IMR-90 (cell line): ENCODE measurements at regions not wholly inside any gene's neighbourhood (a gene's known extent, or its start where the extent isn't known, plus 50 kb on each side); places are given as distances from the start of the nearest gene placed in this dataset.

Source experiments
- ATAC-seq: fragments of 200-7000 bp; cut with Tn5 transposase; 2 replicates; pipeline ENCODE4 v1.9.1; 2020; ENCODE audit warnings: low read depth, mild to moderate bottlenecking, moderate library complexity
- BruUV-seq: library from RNA; stranded (reverse); fragments of 400-500 nt; replicated peaks from 2 replicates; lab custom pipeline; 2021; lab: Mats Ljungman, UMichigan
- CTCF ChIA-PET: fragments of 300-600 bp; formaldehyde crosslinking; extraction: SDS; loops from one replicate; lab custom pipeline; 2021; ENCODE audit warnings: antibody characterized with exemption; lab: Yijun Ruan, JAX
- POLR2A ChIA-PET: fragments of 300-600 bp; sonication (Branson Sonifier 250); formaldehyde crosslinking; loops from one replicate; lab custom pipeline; 2022; ENCODE audit warnings: antibody characterized with exemption; ENCODE audit not compliant: unreplicated experiment; lab: Charles Lee
- DNase-seq: peaks from one replicate; pipeline ENCODE4 v3.0.0; 2013
- H2AFZ ChIP-seq: replicated peaks from 2 replicates; pipeline ENCODE3; 2013; ENCODE audit warnings: low read length, mild to moderate bottlenecking; ENCODE audit not compliant: poor library complexity
- H2AK5ac ChIP-seq: 2 replicates; pipeline ENCODE4 v1.6.1; 2013; ENCODE audit warnings: low read depth, low read length, inconsistent platforms
- H2AK9ac ChIP-seq: replicated peaks from 2 replicates; pipeline ENCODE3; 2013; ENCODE audit warnings: mild to moderate bottlenecking, low read depth, low read length, moderate library complexity; ENCODE audit not compliant: poor library complexity
- H2BK120ac ChIP-seq: 2 replicates; pipeline ENCODE4 v1.6.1; 2013; ENCODE audit warnings: low read depth, low read length, inconsistent platforms
- H2BK15ac ChIP-seq: 3 replicates; pipeline ENCODE4 v1.6.1; 2013; ENCODE audit warnings: low read depth, low read length, inconsistent platforms
- H2BK20ac ChIP-seq: 2 replicates; pipeline ENCODE4 v1.6.1; 2013; ENCODE audit warnings: low read depth, mild to moderate bottlenecking, inconsistent platforms, low read length, moderate library complexity
- H2BK5ac ChIP-seq: 2 replicates; pipeline ENCODE4 v1.6.1; 2013; ENCODE audit warnings: mild to moderate bottlenecking, low read depth, low read length, inconsistent platforms; ENCODE audit not compliant: poor library complexity, severe bottlenecking
- H3K14ac ChIP-seq: replicated peaks from 2 replicates; pipeline ENCODE4 v1.6.1; 2013; ENCODE audit warnings: low read depth, low read length, inconsistent platforms
- H3K18ac ChIP-seq: 2 replicates; pipeline ENCODE4 v1.6.1; 2013; ENCODE audit warnings: low read depth, low read length, control low read depth
- H3K23ac ChIP-seq: 2 replicates; pipeline ENCODE4 v1.6.1; 2013; ENCODE audit warnings: low read depth, low read length, inconsistent platforms
- H3K27ac ChIP-seq: 2 replicates; pipeline ENCODE4 v1.5.1; 2013; ENCODE audit warnings: mild to moderate bottlenecking, control low read depth, low read length; ENCODE audit not compliant: insufficient read depth
- H3K27me3 ChIP-seq: 2 replicates; pipeline ENCODE4 v1.6.1; 2013; ENCODE audit warnings: low read length; ENCODE audit not compliant: control insufficient read depth, insufficient read depth
- H3K36me3 ChIP-seq: 2 replicates; pipeline ENCODE4 v1.6.1; 2013; ENCODE audit warnings: low read length, mixed read lengths; ENCODE audit not compliant: control insufficient read depth, insufficient read depth
- H3K4ac ChIP-seq: 2 replicates; pipeline ENCODE4 v1.6.1; 2013; ENCODE audit warnings: low read depth, low read length, inconsistent platforms
- H3K4me1 ChIP-seq: 2 replicates; pipeline ENCODE4 v1.6.1; 2013; ENCODE audit warnings: low read length, mixed read lengths; ENCODE audit not compliant: control insufficient read depth, insufficient read depth
- H3K4me2 ChIP-seq: 2 replicates; pipeline ENCODE4 v1.6.1; 2013; ENCODE audit warnings: low read depth, mild to moderate bottlenecking, control low read depth, low read length, moderate library complexity
- H3K4me3 ChIP-seq: 2 replicates; pipeline ENCODE4 v1.5.1; 2013; ENCODE audit warnings: low read depth, mild to moderate bottlenecking, control low read depth, low read length, moderate library complexity; ENCODE audit not compliant: insufficient read depth
- H3K56ac ChIP-seq: 2 replicates; pipeline ENCODE4 v1.6.1; 2013; ENCODE audit warnings: low read length, inconsistent platforms; ENCODE audit not compliant: insufficient read depth; ENCODE audit errors: extremely low read depth
- H3K79me1 ChIP-seq, 2 experiments: 2 replicates each; pipeline ENCODE4 v1.6.1; 2013; ENCODE audit warnings: low read length in 2 of 2, inconsistent platforms in 1 of 2, low read depth in 1 of 2
- H3K9ac ChIP-seq: 2 replicates; pipeline ENCODE4 v1.6.1; 2013; ENCODE audit warnings: low read depth, low read length, control low read depth
- H3K9me1 ChIP-seq: 2 replicates; pipeline ENCODE4 v1.6.1; 2013; ENCODE audit warnings: low read length, inconsistent platforms; ENCODE audit not compliant: insufficient read depth
- H3K9me3 ChIP-seq: 2 replicates; pipeline ENCODE4 v1.6.1; 2013; ENCODE audit warnings: low read length; ENCODE audit not compliant: control insufficient read depth, insufficient read depth
- H4K20me1 ChIP-seq: 2 replicates; pipeline ENCODE4 v1.6.1; 2013; ENCODE audit warnings: low read length, inconsistent platforms; ENCODE audit not compliant: insufficient read depth
- H4K5ac ChIP-seq: 2 replicates; pipeline ENCODE4 v1.6.1; 2013; ENCODE audit warnings: mild to moderate bottlenecking, low read depth, low read length, control low read depth
- H4K8ac ChIP-seq, 2 experiments: 2 replicates each; pipeline ENCODE4 v1.6.1; 2013; ENCODE audit warnings: low read depth in 2 of 2, low read length in 2 of 2, control low read depth in 1 of 2, inconsistent platforms in 1 of 2
- H4K91ac ChIP-seq: 2 replicates; pipeline ENCODE4 v1.6.1; 2013; ENCODE audit warnings: low read depth, low read length, inconsistent platforms; ENCODE audit not compliant: insufficient read depth
- CHD1 ChIP-seq: IDR thresholded peaks from 2 replicates; pipeline ENCODE4 v1.6.1; 2012; ENCODE audit warnings: low read depth, low read length, improper control_type of control experiment
- ELK1 ChIP-seq: fragments of 150-350 bp; IDR thresholded peaks from 2 replicates; pipeline ENCODE4 v1.6.1; 2016; ENCODE audit warnings: low read depth, mild to moderate bottlenecking, low read length, moderate library complexity, borderline replicate concordance
- NFE2L2 ChIP-seq: fragments of 150-350 bp; IDR thresholded peaks from 2 replicates; pipeline ENCODE4 v1.6.1; 2016; ENCODE audit warnings: low read depth, mild to moderate bottlenecking, low read length
- RCOR1 ChIP-seq: IDR thresholded peaks from 2 replicates; pipeline ENCODE4 v1.6.1; 2012; ENCODE audit warnings: mild to moderate bottlenecking, low read length, improper control_type of control experiment; ENCODE audit not compliant: insufficient replicate concordance
- SMC3 ChIP-seq: fragments of 150-350 bp; IDR thresholded peaks from 2 replicates; pipeline ENCODE4 v1.6.1; 2016; ENCODE audit warnings: low read depth, mild to moderate bottlenecking, antibody characterized with exemption, low read length, moderate library complexity
- WGBS, 2 experiments: methylation state at CpG; one replicate each; pipeline versions ENCODE4 v1.1.5 to v1.1.7; 2013; ENCODE audit warnings: missing lambda C conversion rate in 2 of 2; ENCODE audit not compliant: insufficient read length in 1 of 2; ENCODE audit errors: extremely low coverage in 2 of 2; 5-methylcytosine and 5-hydroxymethylcytosine counted together
- dilution Hi-C: fragments of 300-500 bp; cut with HindIII; formaldehyde crosslinking; loops from one replicate; pipeline ENCODE4 v1.14.3; 2018; ENCODE audit warnings: low sequenced_read_pairs; ENCODE audit not compliant: unreplicated experiment
- in situ Hi-C: fragments of 300-500 bp; cut with MboI; formaldehyde crosslinking; loops from 3 replicates; pipeline ENCODE4 v1.14.3; 2019; ENCODE audit warnings: low sequenced_read_pairs, inconsistent platforms, mixed read lengths
- intact Hi-C: fragments of 100-400 bp; cut with micrococcal nuclease; formaldehyde crosslinking; loops from 2 replicates; pipeline ENCODE4 v1.10.0; 2022
- TF ChIP-seq, protein P1 (sequence below): conservative IDR thresholded peaks from 2 replicates; pipeline ENCODE4 v1.5.1; 2012; ENCODE audit warnings: mild to moderate bottlenecking, low read depth, low read length, improper control_type of control experiment

DNA sequence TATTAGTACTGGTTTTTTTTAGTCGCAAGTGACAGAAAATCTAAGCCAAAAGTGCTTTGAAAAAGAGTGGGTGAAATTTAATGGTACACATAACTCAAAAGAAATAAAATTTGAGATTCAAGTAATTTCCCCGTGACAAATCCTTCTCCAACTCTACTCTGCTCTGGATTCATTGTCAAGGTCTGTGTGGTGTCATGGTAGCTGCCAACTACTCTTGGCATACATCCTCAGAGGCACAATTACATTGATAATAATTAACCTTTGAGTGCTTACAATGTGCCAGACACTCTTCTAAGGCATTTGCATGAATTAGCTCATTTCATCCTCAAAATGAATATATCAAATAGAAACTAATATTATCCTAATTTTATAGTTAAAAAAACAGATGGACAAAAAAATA lies 1153.9 kb upstream of the NCAM2 start:
- no peaks in the 10 kb centered on the region for H3K9me3 ChIP-seq
- no peaks in the 10 kb centered on the region for H3K79me1 ChIP-seq
- POLR2A ChIA-PET, result no interaction called here
- H3K14ac ChIP-seq, result no peak overlapping the region
- H2BK20ac ChIP-seq, result no peak overlapping the region
- no peak overlapping the region for H3K4me2 ChIP-seq
- H3K27me3 ChIP-seq, result no peaks in the 10 kb centered on the region
- no peak overlapping the region for H2AK9ac ChIP-seq
- H3K23ac ChIP-seq, result no peak overlapping the region
- H3K9ac ChIP-seq, result no peak overlapping the region
- H3K27ac ChIP-seq, result no peak overlapping the region
- H2AK5ac ChIP-seq, result no peak overlapping the region
- no peak overlapping the region for H3K18ac ChIP-seq
- intact Hi-C loops, result no loop called here
- no peak overlapping the region for H4K8ac ChIP-seq
- no peak for ATAC-seq
- no CpG with 5 or more reads among the region's 2 CpGs for WGBS, 2 experiments
- H3K4me1 ChIP-seq, result no peaks in the 10 kb centered on the region
- H4K5ac ChIP-seq, result no peak overlapping the region
- in situ Hi-C loops, result no loop called here
- H3K4ac ChIP-seq, result no peak overlapping the region
- H3K9me1 ChIP-seq, result no peaks in the 10 kb centered on the region
- no peak overlapping the region for H3K56ac ChIP-seq
- H2AFZ ChIP-seq, result no peak overlapping the region
- H2BK5ac ChIP-seq, result no peak overlapping the region
- BruUV-seq, result no TSS peak
- no peaks in the 10 kb centered on the region for H3K36me3 ChIP-seq
- DNase-seq, result no peak
- H3K4me3 ChIP-seq, result no peak overlapping the region
- no peak overlapping the region for H4K91ac ChIP-seq
- CTCF ChIA-PET, result no interaction called here
- H2BK15ac ChIP-seq, result no peak overlapping the region
- H4K20me1 ChIP-seq, result no peaks in the 10 kb centered on the region
- no peak for TF ChIP-seq RCOR1
- TF ChIP-seq CHD1, result no peak
- TF ChIP-seq, protein P1, sequence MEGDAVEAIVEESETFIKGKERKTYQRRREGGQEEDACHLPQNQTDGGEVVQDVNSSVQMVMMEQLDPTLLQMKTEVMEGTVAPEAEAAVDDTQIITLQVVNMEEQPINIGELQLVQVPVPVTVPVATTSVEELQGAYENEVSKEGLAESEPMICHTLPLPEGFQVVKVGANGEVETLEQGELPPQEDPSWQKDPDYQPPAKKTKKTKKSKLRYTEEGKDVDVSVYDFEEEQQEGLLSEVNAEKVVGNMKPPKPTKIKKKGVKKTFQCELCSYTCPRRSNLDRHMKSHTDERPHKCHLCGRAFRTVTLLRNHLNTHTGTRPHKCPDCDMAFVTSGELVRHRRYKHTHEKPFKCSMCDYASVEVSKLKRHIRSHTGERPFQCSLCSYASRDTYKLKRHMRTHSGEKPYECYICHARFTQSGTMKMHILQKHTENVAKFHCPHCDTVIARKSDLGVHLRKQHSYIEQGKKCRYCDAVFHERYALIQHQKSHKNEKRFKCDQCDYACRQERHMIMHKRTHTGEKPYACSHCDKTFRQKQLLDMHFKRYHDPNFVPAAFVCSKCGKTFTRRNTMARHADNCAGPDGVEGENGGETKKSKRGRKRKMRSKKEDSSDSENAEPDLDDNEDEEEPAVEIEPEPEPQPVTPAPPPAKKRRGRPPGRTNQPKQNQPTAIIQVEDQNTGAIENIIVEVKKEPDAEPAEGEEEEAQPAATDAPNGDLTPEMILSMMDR, result no peak
- TF ChIP-seq ELK1, result no peak
- no peak for TF ChIP-seq NFE2L2
- TF ChIP-seq SMC3, result no peak
- dilution Hi-C loops, result no loop called here
- H2BK120ac ChIP-seq, result no peak overlapping the region
